ENCODE measurements at regions not wholly inside any gene's neighbourhood (a gene's known extent, or its start where the extent isn't known, plus 50 kb on each side); places are given as distances from the start of the nearest gene placed in this dataset.

GRCh38 chr2:118671701-118672454, 175.6 kb downstream of the EN1 start:
- Histone ChIP-seq H3K4me2 (ENCODE audit: low read length) (no peak overlapping the region), H3K36me3 (ENCODE audit: control insufficient read depth, low read length) (no peaks in the 10 kb centered on the region), H3K27ac (ENCODE audit: low read depth, low read length) (no peak overlapping the region), H3K79me2 (ENCODE audit: control insufficient read depth, low read length) (no peaks in the 10 kb centered on the region), H4K20me1 (ENCODE audit: control insufficient read depth, insufficient read depth, low read depth, low read length) (no peaks in the 10 kb centered on the region), H3K4me3 (ENCODE audit: low read length) (no peak overlapping the region), H3K9me3 (ENCODE audit: control insufficient read depth, insufficient read depth, low read length) (no peaks in the 10 kb centered on the region), H3K27me3 (ENCODE audit: control insufficient read depth, low read length) (no peaks in the 10 kb centered on the region), H3F3A (ENCODE audit: control insufficient read depth, insufficient read depth) (no peaks in the 10 kb centered on the region), H3K9me2 (replicated peaks; ENCODE audit: control insufficient read depth, low read length) (no peaks in the 10 kb centered on the region), H3K4me1 (ENCODE audit: control insufficient read depth, low read length) (no peaks in the 10 kb centered on the region)
- TF ChIP-seq EZH2phosphoT487 (IDR thresholded peaks at IDR 0.05; ENCODE audit: borderline replicate concordance, low read length), result no peak
- TF ChIP-seq CTCF (IDR thresholded peaks at IDR 0.05; ENCODE audit: low read depth, low read length, poor library complexity, severe bottlenecking), result no peak

GRCh38 chr2:118670838-118671237, 176.6 kb downstream of the EN1 start:
- H3K9me3 ChIP-seq (ENCODE audit: control insufficient read depth, insufficient read depth, low read length), result no peaks in the 10 kb centered on the region
- H3K4me2 ChIP-seq (ENCODE audit: low read length), result no peak overlapping the region
- H4K20me1 ChIP-seq (ENCODE audit: control insufficient read depth, insufficient read depth, low read depth, low read length), result no peaks in the 10 kb centered on the region
- H3K27me3 ChIP-seq (ENCODE audit: control insufficient read depth, low read length), result no peaks in the 10 kb centered on the region
- no peaks in the 10 kb centered on the region for H3K4me1 ChIP-seq (ENCODE audit: control insufficient read depth, low read length)
- no peaks in the 10 kb centered on the region for H3F3A ChIP-seq (ENCODE audit: control insufficient read depth, insufficient read depth)
- H3K36me3 ChIP-seq (ENCODE audit: control insufficient read depth, low read length), result no peaks in the 10 kb centered on the region
- TF ChIP-seq CTCF (IDR thresholded peaks at IDR 0.05; ENCODE audit: low read depth, low read length, poor library complexity, severe bottlenecking), result no peak
- no peak for TF ChIP-seq EZH2phosphoT487 (IDR thresholded peaks at IDR 0.05; ENCODE audit: borderline replicate concordance, low read length)
- no peak overlapping the region for H3K27ac ChIP-seq (ENCODE audit: low read depth, low read length)
- H3K9me2 ChIP-seq (replicated peaks; ENCODE audit: control insufficient read depth, low read length), result no peaks in the 10 kb centered on the region
- no peaks in the 10 kb centered on the region for H3K79me2 ChIP-seq (ENCODE audit: control insufficient read depth, low read length)
- no peak overlapping the region for H3K4me3 ChIP-seq (ENCODE audit: low read length)

- Histone ChIP-seq H3K4me3 (ENCODE audit: low read length) (no peak overlapping the region), H3K4me2 (ENCODE audit: low read length) (no peak overlapping the region), H3K9me2 (replicated peaks; ENCODE audit: control insufficient read depth, low read length) (no peaks in the 10 kb centered on the region), H3K27me3 (ENCODE audit: control insufficient read depth, low read length) (no peaks in the 10 kb centered on the region), H3K4me1 (ENCODE audit: control insufficient read depth, low read length) (no peaks in the 10 kb centered on the region), H3K9me3 (ENCODE audit: control insufficient read depth, insufficient read depth, low read length) (no peaks in the 10 kb centered on the region), H3K36me3 (ENCODE audit: control insufficient read depth, low read length) (no peaks in the 10 kb centered on the region), H3F3A (ENCODE audit: control insufficient read depth, insufficient read depth) (no peaks in the 10 kb centered on the region), H3K27ac (ENCODE audit: low read depth, low read length) (no peak overlapping the region), H4K20me1 (ENCODE audit: control insufficient read depth, insufficient read depth, low read depth, low read length) (no peaks in the 10 kb centered on the region), H3K79me2 (ENCODE audit: control insufficient read depth, low read length) (no peaks in the 10 kb centered on the region)
- TF ChIP-seq EZH2phosphoT487 (IDR thresholded peaks at IDR 0.05; ENCODE audit: borderline replicate concordance, low read length) (no peak), CTCF (IDR thresholded peaks at IDR 0.05; ENCODE audit: low read depth, low read length, poor library complexity, severe bottlenecking) (no peak)
Measured at GRCh38 chr2:118670276-118670675, 177.2 kb downstream of the EN1 start.

Data from DOHH2 (cell line).